SK-N-DZ (cell line): ENCODE measurements at regions not wholly inside any gene's neighbourhood (a gene's known extent, or its start where the extent isn't known, plus 50 kb on each side); places are given as distances from the start of the nearest gene placed in this dataset.

Experiments used
- DNase-seq: peaks from one replicate; pipeline ENCODE4 v3.0.0-alpha.2; 2015; ENCODE audit warnings: low spot score

DNA sequence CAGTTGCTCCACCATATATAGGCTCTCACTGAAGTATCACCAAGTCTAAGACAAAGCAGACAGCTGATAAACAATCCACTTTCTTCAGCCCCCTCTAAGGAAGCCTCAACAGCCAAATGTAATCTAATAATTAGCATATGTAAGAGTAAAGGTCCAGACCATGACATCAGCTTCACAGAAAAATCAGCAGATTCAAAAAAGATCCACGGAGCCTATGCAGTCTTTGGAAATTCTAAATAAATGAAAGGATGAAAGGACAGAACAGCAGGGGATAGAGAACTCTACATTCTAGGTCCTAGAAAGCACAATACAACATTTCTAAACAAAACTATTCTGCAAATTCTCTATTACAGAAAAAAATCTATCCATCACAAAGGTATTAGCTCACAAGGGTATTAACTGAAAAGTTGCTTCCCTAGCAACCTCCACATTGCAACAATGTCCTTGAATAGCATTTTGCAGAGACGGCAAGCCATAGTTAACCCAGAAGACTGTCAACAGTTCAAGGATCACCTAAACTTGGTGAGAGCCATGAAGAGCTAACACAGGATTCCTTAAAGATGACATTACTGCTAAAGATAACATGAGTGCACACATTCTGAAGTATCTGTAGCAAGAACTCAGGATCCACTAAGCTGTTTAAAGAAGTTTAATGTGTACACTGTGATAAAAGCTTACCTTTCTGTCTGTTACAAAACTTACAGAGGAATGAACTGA, 74.3 kb downstream of the SIPA1L2 start:
- DNase-seq: no peak

DNA sequence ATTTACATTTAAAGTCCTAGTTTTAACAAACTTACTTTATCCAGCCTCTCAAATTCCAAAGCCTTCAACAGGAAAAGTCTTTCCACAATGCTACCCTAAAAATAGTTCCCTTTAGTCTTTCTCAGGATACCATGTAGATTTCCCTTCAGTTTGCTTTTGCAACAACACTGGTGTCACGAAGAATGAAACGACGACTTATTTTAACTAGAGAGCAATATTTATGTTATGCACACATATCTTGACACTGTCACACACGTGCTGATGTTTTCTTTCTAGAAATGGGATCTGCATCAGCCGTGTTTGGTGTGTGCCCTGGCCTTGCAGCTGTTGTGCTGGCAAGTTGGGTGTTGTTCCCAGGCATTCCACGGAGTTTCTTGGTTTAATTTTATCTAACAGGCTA, 75.5 kb downstream of the SIPA1L2 start:
- DNase-seq: no peak

GRCh38 chr1:232553809-232554208, 76.1 kb downstream of the SIPA1L2 start:
- no peak for DNase-seq

DNA sequence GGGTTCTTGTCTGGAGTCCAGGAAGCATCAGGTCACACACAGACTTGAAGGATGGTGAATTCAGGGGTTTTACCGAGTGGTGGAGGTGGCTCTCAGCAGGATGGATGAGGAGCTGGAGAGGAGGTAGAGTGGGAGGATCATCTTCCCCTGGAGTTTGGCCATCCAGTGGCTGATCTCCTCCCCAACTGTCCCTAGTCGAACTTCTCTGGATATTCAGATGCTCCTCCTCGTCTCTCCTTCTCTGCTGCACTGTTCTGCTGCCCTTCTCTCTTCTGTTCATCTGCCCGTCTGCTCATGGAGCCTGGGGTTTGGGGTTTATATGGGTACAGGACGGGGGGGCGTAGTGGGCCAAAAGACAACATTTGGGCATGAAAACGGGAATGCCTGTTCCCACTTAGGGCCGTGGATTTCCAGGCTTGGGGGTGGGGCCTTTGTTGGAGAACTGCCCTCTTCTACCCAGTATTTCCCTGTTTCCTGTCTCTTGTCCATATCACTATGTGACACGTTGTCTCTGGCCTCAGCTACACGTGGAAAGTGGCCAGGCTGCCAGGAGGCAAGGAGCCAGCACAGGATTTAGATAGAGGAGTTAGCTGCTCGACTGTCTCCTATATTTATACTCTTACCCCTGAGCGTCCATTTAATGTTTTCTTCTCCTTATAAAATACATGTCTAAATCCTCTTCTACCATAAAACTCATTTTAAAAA, 76.7 kb downstream of the SIPA1L2 start:
- DNase-seq: no peak

DNA sequence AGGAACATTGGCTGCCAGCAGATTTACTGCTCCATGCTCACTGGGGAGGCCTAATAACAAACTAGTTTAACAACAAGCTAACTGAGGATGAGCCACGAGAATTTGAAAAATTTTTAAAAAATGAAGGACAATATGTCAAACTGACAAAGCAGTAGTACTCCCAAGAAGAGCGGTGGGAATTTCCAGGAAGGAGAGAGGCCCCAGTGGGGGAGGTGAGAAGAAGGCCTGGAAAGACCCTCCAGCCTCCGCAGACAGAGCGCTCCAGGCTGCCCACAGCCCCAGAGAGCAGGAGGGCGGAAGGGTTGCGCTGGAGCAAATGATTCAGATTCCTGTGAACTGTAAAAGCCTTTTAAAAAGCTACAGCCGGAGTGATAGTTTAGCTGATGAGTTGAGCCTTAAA, 78.5 kb downstream of the SIPA1L2 start:
- no peak for DNase-seq

GRCh38 chr1:232550007-232550406, 79.9 kb downstream of the SIPA1L2 start:
- no peak for DNase-seq

- no peak for DNase-seq
These were observed 81.2 kb downstream of the SIPA1L2 start for GRCh38 chr1:232548691-232549090.

DNA sequence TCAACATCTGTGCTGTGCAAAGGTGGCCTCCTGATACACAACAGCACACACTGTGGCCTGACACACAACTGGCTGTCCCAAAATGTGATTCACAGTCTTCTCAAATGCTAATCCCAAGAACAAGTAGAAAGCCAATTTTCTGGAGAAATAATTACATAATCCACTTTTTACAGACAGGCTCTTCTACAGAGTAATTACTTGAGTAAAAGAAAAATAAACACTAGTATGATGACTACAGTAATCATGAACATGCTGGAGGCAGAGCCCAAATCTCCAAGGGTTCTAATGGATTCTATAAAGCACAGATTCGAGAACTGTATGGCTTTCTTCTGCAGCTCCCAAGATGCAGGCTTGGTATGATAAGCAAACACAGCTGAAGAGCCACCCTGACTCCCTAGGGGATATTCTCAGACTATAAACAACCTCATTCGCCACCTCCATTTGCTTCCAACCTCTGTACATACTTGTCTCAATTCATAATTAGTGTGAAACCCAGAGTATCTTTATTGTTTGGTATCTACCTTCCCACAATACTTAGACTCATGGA, 81.9 kb downstream of the SIPA1L2 start:
- DNase-seq: no peak

DNA sequence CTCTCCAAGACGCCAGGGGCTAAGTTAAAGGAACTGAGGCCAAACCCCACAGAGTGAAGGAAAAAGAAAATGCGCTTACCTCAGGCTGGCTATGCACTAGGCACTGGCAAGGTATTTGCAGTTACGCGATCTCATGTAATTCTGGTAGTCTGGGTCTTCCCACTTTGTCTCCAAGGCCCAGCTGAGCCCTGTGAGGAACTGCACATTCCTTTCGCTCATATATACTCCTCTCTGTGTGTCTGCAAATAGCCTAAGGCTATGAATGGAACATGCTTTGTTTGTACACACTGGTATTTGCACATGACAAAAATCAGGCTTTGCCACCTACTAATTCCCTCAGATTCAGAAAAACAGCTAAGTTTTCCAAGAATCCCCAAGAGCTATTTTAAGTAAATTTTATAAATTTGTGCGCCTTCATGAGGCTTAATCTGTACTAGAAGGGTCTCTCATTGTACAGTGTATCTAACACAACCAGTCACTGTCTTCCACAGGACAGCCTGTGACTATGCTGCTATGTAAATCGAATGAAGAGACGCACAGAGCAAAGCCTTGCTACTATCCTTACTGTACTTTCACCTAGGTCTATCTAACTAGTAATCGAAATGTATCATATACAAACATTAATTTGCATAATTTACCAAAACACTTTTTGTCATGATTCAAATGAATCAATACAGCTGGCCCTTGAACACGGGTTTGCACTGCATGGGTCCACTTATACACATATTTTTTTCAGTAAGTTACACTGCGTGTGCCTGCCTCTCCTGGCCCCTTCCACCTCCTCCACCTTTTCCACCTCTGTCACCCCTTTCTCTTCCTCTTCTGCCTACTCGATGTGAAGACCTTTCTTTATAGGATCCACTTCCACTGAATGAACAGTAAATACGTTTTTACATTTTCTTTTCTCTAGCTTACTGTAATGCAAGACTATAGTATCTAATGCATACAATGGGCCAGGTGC, 87.0 kb downstream of the SIPA1L2 start:
- DNase-seq: no peak

- DNase-seq: no peak
These were observed 91.0 kb downstream of the SIPA1L2 start for GRCh38 chr1:232538943-232539302.

GRCh38 chr1:232538224-232538942, 91.5 kb downstream of the SIPA1L2 start:
- no peak for DNase-seq

DNA sequence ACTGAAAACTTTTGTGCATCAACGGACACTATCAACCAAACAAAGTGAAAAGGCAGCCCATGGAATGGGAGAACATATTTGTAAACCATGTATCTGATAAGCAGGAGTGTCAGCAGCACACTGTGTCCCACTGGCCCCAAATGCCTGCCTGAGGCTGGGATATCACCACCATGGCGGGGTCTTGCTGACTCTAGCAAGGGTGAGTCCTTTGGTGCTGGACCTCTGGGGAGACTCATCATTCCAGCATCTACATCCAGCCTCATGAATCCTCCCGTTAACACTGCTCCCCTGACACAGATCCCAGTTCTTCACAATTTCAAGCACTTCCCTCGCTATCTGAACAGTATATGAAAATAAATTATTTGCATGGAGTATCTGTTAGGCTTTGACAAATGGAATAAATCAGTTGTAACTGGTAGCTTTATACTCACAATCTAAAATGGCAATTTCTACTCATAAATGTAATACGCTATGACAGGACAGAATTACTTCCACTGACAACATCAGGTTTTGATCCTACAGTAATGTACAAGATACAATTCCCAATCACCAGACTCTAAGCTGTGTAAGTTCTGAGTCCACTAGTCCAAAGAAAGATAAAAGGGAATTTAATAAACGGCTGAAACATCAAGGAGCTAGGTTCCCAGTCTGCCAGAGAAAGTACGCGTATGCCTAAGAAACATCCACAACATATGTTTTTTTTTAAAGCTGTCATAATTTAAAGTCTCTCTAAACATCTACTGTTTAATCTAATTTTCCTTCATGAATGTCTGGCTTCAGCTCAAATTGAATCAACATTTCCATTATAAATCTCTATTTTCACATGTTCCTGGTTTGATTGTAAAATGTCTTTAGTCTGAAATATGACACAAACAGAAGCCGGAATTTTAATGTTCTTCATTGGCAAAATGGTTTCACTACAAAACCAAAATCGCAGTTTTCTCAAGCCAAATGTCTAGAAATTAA, 95.1 kb downstream of the SIPA1L2 start:
- peak; percentile 93 for DNase-seq

DNA sequence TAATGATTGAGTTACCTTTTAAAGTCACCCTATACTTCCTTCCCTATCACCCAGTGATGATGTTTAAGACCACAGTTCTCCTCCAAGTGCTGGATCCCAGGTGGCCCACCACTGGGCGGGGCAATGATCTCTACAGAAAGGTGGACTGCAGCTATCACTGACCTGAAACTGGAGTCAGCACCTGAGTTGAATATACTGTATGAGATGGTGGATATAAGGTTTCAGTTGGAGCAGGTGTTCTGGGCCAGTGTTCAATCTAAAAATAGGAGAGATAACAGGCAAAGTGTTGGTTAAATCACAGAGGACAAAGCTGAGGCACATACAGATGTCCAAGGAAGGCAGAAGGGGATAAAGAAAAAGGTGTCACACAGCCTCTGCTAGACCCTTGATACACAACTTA, 96.6 kb downstream of the SIPA1L2 start:
- DNase-seq: no peak

- DNase-seq: no peak
These were observed 97.0 kb downstream of the SIPA1L2 start for GRCh38 chr1:232532901-232533300.

GRCh38 chr1:232531291-232531690, 98.6 kb downstream of the SIPA1L2 start:
- DNase-seq: no peak

- DNase-seq: no peak
These were observed 100.2 kb downstream of the SIPA1L2 start for GRCh38 chr1:232529747-232530146.

GRCh38 chr1:232528472-232529089, 101.4 kb downstream of the SIPA1L2 start:
- DNase-seq: no peak

GRCh38 chr1:232524056-232524455, 105.9 kb downstream of the SIPA1L2 start:
- no peak for DNase-seq

- no peak for DNase-seq
These were observed 107.7 kb downstream of the SIPA1L2 start for GRCh38 chr1:232522189-232522588.

- DNase-seq: no peak
These were observed 108.3 kb downstream of the SIPA1L2 start for GRCh38 chr1:232521660-232522059.
